Epithelial cell of proximal tubule (primary cell): ENCODE measurements at regions not wholly inside any gene's neighbourhood (a gene's known extent, or its start where the extent isn't known, plus 50 kb on each side); places are given as distances from the start of the nearest gene placed in this dataset.

Source experiments
- DNase-seq: peaks from one replicate; pipeline ENCODE4 v3.0.0-alpha.2; 2011; ENCODE audit warnings: low read depth
- H3K4me3 ChIP-seq: 2 replicates; pipeline ENCODE4 v1.5.1; 2011; ENCODE audit warnings: low read depth, mild to moderate bottlenecking, low read length
- TF ChIP-seq, protein P1 (sequence below): conservative IDR thresholded peaks from 2 replicates; pipeline ENCODE4 v1.5.1; 2012; ENCODE audit warnings: low read depth, mild to moderate bottlenecking, low read length

DNA sequence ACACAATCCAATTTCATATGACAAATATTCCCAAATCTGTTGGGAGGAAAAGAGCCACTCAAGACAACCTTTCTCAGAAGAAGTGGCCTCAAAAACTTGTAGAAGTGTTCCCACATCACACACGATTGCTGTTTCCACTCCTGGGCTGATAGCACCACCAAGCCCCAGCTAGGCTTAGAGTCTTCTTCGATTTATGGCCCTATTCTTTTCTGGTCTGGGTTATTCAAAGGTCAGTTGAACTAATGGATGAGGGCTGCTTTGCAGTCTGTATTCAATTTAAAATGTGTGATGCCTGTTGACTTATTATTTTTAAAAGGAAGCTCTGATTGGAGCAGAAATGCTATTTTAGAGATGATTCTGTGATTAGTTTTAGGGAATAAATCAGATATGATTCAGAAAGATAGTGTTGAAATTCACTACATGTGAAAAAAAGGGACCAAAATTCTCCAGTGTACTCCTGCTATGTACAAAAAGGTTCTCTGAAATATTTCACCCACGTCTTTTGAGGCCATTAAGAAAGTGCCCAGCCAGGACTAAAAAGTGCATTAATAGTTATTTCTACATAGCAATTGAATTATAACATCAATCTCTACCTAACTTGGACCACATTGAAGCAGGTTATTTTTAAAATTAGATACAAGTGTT is 57.3 kb upstream of the SPON1 start:
- no peak overlapping the region for H3K4me3 ChIP-seq
- no peak for DNase-seq
- TF ChIP-seq, protein P1, sequence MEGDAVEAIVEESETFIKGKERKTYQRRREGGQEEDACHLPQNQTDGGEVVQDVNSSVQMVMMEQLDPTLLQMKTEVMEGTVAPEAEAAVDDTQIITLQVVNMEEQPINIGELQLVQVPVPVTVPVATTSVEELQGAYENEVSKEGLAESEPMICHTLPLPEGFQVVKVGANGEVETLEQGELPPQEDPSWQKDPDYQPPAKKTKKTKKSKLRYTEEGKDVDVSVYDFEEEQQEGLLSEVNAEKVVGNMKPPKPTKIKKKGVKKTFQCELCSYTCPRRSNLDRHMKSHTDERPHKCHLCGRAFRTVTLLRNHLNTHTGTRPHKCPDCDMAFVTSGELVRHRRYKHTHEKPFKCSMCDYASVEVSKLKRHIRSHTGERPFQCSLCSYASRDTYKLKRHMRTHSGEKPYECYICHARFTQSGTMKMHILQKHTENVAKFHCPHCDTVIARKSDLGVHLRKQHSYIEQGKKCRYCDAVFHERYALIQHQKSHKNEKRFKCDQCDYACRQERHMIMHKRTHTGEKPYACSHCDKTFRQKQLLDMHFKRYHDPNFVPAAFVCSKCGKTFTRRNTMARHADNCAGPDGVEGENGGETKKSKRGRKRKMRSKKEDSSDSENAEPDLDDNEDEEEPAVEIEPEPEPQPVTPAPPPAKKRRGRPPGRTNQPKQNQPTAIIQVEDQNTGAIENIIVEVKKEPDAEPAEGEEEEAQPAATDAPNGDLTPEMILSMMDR = no peak

DNA sequence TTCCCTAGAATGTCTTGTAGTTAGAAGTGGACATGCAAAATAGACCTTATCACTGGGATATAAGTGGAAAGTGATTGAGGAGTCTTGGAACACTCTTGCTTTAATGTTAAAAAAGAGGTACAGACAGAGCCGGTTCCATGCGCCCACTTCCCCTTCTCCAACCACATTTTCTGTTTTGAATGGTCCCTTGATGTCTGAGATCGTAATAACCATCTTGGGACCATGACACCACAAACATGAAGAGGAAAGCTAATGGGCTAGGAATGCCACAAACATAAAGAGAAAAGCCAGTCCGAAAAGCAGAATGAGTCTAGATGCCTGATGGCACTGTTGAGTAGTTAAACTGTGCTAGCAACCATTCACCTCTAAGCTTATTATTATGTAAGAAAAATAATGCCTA is 54.8 kb upstream of the SPON1 start:
- no peak overlapping the region for H3K4me3 ChIP-seq
- no peak for DNase-seq
- TF ChIP-seq, protein P1 = no peak

DNA sequence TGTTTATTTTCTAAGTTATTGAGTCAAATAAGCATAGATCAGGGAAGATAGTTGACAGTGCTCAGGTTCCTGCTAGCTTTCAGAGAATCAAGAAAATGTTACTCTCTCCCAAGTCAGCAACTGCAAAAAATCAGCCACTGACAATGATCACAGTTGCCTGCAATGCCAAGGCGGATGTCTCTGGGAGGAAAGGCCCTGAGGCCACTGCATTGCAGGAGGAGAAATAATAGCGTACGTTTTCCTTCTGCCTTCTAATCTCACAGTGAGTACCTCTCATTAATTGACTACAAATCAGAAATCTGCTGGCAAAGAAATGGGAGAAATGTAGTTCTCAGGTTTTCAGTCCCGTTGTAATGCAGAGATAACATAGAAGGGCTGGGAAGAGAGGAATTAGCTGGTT is 54.0 kb upstream of the SPON1 start:
- no peak overlapping the region for H3K4me3 ChIP-seq
- TF ChIP-seq, protein P1 = no peak
- DNase-seq = no peak
